Tibial artery (tissue), 4 donors: ENCODE measurements at regions not wholly inside any gene's neighbourhood (a gene's known extent, or its start where the extent isn't known, plus 50 kb on each side); places are given as distances from the start of the nearest gene placed in this dataset.

Source experiments
- DNase-seq, 2 donors: peaks; one replicate each; pipeline ENCODE4 v3.0.0-alpha.2; 2019
- H3K27ac ChIP-seq, 2 donors: fragments of 200-600 bp; sonication (generic) in 1 of 2; 1 replicate in 1 of 2; 2 replicates in 1 of 2; pipeline ENCODE4 v1.5.1; 2018 to 2019; ENCODE audit warnings: mild to moderate bottlenecking in 1 of 2
- H3K27me3 ChIP-seq, 2 donors: fragments of 200-600 bp; sonication (generic) in 1 of 2; one replicate each; pipeline versions ENCODE4 v1.5.1 to v1.6.0; 2016 to 2019
- H3K36me3 ChIP-seq, 3 donors: fragments of 200-600 bp; sonication (generic) in 2 of 3; one replicate each; pipeline ENCODE4 v1.5.1; 2016 to 2019; ENCODE audit warnings: mild to moderate bottlenecking in 2 of 3
- H3K4me1 ChIP-seq, 4 donors: fragments of 200-600 bp; sonication (generic) in 2 of 4; 1 replicate in 3 of 4; 2 replicates in 1 of 4; pipeline ENCODE4 v1.5.1; 2016 to 2019
- H3K4me3 ChIP-seq, 2 donors: fragments of 200-600 bp; sonication (generic) in 1 of 2; 1 replicate in 1 of 2; 2 replicates in 1 of 2; pipeline ENCODE4 v1.5.1; 2018 to 2019; ENCODE audit warnings: mild to moderate bottlenecking in 2 of 2
- H3K9me3 ChIP-seq, 3 donors: fragments of 200-600 bp; sonication (generic) in 1 of 3; one replicate each; pipeline ENCODE4 v1.5.1; 2016 to 2019
- intact Hi-C: fragments of 100-400 bp; cut with DNase I; formaldehyde crosslinking; loops from one replicate; pipeline ENCODE4 v1.15.0; 2023; ENCODE audit warnings: low total_unique reads
- TF ChIP-seq, protein P1 (sequence below), 2 experiments: fragments of 200-600 bp in 1 of 2; fragments of 450-650 bp in 1 of 2; IDR thresholded peaks; one replicate each; pipeline ENCODE4 v1.5.1; 2017 to 2019; ENCODE audit warnings: antibody characterized with exemption in 2 of 2, mild to moderate bottlenecking in 1 of 2, moderate library complexity in 1 of 2

DNA sequence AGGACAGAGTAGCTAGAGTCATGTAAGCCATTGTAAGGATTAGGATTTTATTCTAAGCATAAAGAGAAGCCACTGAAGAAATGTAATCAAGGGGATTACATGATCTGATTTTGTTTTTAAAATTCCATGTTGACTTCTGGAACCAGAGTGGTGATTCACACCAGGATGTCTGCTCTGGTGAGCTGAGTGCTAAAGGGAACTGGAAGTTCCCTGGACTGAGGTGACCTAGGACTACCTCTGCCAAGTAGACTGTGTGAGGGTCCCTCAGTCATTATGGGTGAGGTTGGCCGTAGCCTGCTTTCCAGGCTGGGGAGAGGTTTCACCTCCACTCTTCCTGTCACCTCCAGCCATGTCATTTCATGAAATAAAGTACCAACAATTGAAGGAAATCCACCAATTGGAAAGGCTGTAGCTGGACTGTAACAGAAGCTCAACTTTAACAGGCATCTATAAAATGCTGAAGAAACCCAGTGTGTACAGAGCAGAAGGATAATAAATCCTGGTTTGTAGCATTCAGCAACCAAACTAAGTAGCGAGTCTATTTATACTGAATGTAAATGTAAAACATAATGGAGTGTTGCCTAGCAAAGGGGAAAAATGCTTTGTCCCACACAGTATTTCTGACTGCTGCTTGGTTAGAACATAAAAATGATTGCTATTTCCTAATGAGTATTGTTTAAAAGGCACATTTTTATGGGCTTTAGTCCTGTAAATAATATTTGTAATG is 507.4 kb upstream of the PKDCC start:
- H3K27ac ChIP-seq = no peak overlapping the region
- no peaks in the 10 kb centered on the region for H3K27me3 ChIP-seq
- H3K9me3 ChIP-seq = no peaks in the 10 kb centered on the region
- no peaks in the 10 kb centered on the region for H3K36me3 ChIP-seq
- peaks cover 0 to 6% (median 0%) of the 10 kb centered on the region in 4 donors for H3K4me1 ChIP-seq
- H3K4me3 ChIP-seq = no peak overlapping the region
- TF ChIP-seq, protein P1, sequence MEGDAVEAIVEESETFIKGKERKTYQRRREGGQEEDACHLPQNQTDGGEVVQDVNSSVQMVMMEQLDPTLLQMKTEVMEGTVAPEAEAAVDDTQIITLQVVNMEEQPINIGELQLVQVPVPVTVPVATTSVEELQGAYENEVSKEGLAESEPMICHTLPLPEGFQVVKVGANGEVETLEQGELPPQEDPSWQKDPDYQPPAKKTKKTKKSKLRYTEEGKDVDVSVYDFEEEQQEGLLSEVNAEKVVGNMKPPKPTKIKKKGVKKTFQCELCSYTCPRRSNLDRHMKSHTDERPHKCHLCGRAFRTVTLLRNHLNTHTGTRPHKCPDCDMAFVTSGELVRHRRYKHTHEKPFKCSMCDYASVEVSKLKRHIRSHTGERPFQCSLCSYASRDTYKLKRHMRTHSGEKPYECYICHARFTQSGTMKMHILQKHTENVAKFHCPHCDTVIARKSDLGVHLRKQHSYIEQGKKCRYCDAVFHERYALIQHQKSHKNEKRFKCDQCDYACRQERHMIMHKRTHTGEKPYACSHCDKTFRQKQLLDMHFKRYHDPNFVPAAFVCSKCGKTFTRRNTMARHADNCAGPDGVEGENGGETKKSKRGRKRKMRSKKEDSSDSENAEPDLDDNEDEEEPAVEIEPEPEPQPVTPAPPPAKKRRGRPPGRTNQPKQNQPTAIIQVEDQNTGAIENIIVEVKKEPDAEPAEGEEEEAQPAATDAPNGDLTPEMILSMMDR (IDR thresholded peaks at IDR 0.05) = no peak
- DNase-seq = no peak
- intact Hi-C loops = no loop called here

DNA sequence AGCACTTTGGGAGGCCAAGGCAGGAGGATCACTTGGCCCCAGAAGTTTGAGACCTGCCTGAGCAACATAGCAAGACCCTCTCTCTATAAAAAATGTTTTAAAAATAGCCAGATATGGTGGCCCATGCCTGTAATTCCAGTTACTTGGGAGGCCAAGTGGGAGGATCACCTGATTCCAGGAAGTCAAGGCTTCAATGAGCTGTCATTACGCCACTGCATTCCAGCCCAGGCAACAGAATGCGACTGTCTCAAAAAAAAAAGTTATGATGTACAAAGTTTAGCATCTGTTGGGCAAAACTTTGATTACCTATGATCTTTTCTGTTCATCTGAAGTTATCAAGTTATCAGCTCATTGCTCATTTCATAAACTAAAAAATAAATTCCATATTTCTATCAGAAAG is 504.1 kb upstream of the PKDCC start:
- intact Hi-C loops = no loop called here
- no peak overlapping the region for H3K4me3 ChIP-seq
- H3K27me3 ChIP-seq = no peaks in the 10 kb centered on the region
- no peaks in the 10 kb centered on the region for H3K36me3 ChIP-seq
- H3K9me3 ChIP-seq = no peaks in the 10 kb centered on the region
- H3K4me1 ChIP-seq = peaks cover 0 to 6% (median 0%) of the 10 kb centered on the region in 4 donors
- H3K27ac ChIP-seq = no peak overlapping the region
- TF ChIP-seq, protein P1 (IDR thresholded peaks at IDR 0.05) = no peak
- no peak for DNase-seq

DNA sequence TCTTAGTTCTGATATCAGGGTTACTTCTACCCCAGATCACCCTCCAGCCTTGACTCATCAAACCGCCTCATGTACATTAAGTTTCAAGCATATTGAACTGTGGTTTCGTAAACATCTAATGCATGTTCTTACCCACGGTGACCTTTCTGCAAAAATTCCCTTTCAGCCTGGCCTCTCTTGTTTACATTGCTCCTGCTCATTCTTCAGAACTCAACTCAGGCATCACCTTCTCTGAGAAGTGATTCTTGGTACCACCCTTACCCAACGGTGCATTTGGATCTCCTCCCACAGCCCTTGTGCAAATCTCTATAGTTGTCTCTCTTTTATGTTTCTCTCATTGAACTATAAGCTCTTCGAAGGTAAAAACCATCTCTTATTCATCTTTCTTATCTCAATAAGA is 503.1 kb upstream of the PKDCC start:
- H3K9me3 ChIP-seq = no peaks in the 10 kb centered on the region
- H3K36me3 ChIP-seq = no peaks in the 10 kb centered on the region
- intact Hi-C loops = no loop called here

DNA sequence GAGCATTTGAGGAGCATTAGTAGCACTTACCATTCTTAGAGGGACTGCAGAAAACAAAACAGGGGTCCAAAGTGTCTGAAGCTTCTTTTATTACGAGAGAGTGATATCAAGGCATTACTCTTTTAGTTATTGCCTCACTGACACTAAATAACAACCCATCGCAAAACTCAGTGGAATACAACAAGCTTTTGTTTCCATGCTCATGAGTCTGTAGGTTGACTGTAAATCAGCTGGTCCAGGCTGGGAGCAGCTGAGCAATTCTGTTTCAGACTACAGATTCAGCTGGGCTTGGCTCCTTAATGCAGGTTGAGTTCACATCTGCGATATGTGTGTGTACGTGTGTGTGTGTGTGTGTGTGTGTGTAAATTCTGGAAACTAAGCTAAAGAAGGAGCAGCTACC is 501.8 kb upstream of the PKDCC start:
- H3K4me1 ChIP-seq = no peaks in the 10 kb centered on the region
- H3K27me3 ChIP-seq = no peaks in the 10 kb centered on the region
- no peak overlapping the region for H3K27ac ChIP-seq
- H3K9me3 ChIP-seq = no peaks in the 10 kb centered on the region
- TF ChIP-seq, protein P1 (IDR thresholded peaks at IDR 0.05) = no peak
- H3K4me3 ChIP-seq = no peak overlapping the region
- intact Hi-C loops = no loop called here
- no peaks in the 10 kb centered on the region for H3K36me3 ChIP-seq
- no peak for DNase-seq

More for the DNA sequence above, 503.1 kb upstream of the PKDCC start:
- no peak overlapping the region for H3K4me3 ChIP-seq
- TF ChIP-seq, protein P1 (IDR thresholded peaks at IDR 0.05) = no peak
- DNase-seq = no peak
- no peaks in the 10 kb centered on the region for H3K27me3 ChIP-seq
- no peak overlapping the region for H3K27ac ChIP-seq
- peaks cover 0 to 6% (median 0%) of the 10 kb centered on the region in 4 donors for H3K4me1 ChIP-seq

DNA sequence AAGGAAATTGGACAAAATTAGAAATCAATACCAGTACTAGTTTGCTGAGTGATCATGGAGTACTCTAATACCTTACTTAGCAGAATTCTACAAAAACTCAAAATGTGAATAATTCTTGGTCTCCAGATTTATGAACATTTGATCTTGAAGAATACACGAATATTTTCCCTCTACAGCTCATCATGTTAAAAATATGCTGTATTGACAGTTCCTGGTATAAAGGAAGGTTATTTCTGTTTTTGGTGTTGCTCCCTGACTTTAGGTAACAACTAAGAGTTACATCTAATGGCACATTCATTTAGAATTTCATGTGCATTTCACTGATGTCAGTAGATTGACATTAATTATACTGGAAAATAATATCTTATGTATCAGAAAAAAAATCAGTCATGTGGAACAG is 479.2 kb upstream of the PKDCC start:
- H3K9me3 ChIP-seq = no peaks in the 10 kb centered on the region
- no peaks in the 10 kb centered on the region for H3K27me3 ChIP-seq
- DNase-seq = no peak
- no peak overlapping the region for H3K27ac ChIP-seq
- no peak overlapping the region for H3K4me3 ChIP-seq
- TF ChIP-seq, protein P1 (IDR thresholded peaks at IDR 0.05) = no peak
- H3K4me1 ChIP-seq = no peaks in the 10 kb centered on the region
- H3K36me3 ChIP-seq = no peaks in the 10 kb centered on the region
- intact Hi-C loops = no loop called here
